Stimulated activated CD8-positive, alpha-beta memory T cell treated with anti-CD3 and anti-CD28 coated beads, Interleukin-2, amount 100 ng/mL, for 1 hour (primary cell): ENCODE measurements at regions not wholly inside any gene's neighbourhood (a gene's known extent, or its start where the extent isn't known, plus 50 kb on each side); places are given as distances from the start of the nearest gene placed in this dataset.
"Not testable (repeated sequence)": the region's sequence is repeated elsewhere in the genome, so short reads cannot be mapped to it uniquely, and the experiment has no call there.

Source experiments
- DNase-seq, 2 donors: peaks; one replicate each; pipeline ENCODE4 v3.0.0-alpha.2; 2020; ENCODE audit warnings: low read depth in 2 of 2

DNA sequence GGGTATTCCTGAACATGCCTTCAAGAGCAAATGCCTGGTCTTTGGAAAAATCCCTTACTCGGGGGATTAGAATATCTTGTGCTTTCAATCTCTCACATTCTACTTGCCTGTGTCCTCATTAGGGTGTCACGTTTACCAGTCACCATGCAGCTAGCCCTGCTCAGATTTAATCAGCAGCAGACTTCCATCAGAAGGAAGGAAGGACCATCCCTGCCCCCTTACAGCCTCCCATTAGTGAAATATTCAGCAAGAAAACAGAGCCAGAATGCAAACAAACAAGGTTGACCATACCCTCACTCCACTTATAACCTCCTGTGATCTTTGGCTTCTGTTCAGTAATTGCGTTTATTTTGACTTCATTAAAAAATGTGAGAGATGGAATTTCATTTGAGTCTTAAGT is 208.6 kb downstream of the CXCL12 start:
- DNase-seq = no peak

DNA sequence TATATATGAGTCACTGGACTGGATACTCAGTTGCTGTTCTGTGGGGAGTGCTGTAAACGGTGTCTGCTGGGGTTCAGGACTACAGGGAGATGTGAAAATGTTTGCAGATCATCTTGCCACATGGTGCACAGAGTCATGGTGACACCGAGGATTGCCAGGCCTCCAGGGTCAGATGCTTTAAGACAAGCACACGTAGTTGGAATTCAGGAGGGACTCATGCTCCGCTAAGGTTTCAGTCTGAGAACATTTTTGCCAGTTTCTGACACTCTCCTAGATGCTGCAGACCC is 211.3 kb downstream of the CXCL12 start:
- no peak for DNase-seq

DNA sequence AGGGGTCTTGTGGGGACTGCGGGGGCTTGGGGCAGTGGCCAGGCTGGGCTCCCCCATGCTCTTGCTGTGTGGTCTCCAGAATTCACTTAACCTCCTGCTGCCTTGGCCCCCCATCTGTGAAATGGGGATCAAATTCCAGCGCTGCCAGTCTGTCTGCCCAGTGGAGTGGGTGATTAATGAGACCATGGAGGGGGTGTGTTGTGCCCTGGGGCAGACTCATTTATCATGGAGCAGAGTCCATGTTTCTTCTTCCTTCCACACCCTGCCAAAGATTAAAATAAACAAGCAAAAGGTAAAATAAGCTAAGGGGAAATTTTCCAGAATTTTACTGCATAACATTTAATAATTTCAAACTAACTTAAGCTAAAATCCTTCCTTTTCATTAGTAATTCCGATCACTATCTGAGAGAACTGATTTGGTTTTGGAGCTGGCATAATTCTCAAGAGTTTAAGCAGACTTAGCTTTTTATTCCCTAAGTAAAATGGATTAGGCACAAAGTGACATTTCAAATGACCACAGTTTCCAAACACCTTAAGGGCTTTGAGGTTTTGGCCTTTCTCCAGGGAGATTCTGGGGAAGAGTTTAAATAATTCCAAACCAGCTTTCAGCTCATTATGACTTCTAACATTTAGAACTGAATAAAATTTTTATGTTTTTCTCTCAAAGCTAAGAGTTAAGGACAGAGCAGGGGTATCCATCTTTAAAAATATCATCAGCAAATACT is 211.9 kb downstream of the CXCL12 start:
- DNase-seq = no peak

DNA sequence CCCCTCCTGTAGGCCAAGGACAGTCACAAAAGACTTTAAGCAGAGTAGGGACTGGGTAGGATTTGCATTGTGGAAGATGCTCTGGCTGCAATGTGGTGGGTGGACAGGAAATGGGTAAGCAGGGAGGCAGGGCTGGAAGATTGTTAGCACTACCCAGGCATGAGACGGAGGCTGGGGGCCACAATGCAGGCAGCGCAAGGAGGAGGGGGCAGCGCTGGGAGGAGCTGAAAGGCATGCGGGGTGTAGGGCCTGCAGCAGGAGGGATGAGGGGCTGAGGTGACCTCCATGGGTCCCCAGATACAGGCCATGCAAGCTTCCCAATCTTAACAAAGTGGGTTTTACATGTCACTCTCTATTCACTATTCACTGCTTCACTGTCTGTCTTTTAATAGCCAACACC is 213.1 kb downstream of the CXCL12 start:
- DNase-seq = no peak

DNA sequence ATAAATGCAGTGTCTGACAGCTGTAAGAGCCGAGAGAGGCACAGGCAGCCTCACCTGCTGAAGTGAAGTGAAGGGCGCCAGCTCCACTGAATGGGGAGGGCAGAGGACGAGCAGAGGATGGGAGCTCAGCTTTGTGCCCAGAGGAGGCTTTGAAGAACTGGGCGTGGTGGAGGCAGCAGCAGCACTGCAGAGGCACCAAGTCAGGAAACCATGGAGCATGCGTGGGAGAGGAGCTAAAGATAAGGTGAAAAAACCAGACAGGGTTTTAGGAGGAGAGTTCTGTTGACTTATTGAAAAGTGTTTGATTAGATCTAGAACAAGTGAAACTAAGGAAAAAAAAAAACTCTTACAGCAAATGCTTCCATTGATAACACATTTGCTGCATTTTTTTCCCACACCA is 216.4 kb downstream of the CXCL12 start:
- DNase-seq = no peak

DNA sequence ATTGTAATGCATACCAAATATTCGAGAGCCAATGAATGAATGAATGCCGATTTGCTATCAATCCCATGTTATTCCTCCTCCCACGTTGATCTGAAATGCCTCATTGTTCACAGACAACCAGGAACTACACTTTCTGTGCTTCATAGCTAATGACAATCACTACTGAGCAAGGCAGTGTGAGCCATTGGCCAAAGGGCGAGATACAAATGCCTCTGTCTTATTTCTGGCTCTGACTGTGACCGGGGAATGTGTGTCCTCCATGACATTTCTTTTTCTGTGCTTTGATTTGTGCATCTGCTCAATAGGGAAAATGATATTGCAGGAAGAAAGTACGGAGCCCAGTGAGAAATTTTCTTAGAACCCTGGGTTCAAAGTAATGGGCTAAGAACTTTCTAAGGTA is 217.1 kb downstream of the CXCL12 start:
- DNase-seq = no peak

DNA sequence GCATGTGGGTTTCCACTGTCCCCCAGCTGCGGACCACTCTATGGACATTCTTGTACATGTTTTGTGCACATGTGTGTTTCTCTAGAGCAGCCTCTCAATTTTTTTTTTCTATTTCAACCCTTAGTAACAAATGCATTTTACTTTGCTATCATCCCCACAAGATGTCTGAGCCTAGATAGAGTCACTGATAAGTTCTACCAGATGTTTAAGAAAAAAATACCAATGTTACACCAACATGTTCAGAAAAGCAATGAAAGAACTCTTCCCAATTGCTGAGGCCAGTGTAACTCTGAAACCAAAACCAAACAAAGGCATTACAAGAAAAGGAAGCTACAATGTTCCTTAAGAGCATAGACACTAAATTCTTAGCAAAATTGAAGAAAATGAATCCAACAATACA is 218.5 kb downstream of the CXCL12 start:
- DNase-seq = no peak

DNA sequence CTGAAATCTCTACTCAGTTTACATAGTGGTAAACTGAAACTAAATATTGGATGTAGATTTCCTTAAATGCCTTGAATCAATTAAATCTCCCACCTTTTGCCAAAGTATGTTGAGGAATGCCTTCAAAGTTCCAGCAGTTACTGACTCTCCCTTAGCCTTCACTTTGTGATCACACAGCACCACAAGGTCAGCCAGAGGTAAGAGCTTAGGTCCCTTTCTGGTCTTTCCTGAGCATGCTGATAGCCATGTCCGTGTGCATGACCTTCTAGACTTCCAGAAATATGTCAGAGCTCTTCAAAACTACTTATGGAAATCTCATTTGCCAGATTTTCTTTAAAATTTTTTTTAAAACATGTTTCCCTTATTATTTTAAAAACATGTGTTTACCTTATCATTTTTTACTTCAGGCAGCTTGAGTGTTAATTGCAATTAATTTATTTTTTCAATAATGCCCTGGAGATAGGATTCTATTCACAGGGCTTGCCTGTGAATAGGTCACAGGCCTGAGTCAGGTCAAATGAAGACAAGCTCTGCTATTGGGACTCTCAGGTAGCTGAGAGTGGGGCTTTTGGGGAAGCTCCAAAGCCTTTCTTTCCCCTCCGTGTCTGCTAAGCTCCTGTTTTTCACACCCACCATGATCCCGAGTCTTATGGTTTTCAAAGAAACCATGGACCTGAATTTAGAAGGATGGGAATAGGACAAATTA is 220.5 kb downstream of the CXCL12 start:
- DNase-seq = no peak

DNA sequence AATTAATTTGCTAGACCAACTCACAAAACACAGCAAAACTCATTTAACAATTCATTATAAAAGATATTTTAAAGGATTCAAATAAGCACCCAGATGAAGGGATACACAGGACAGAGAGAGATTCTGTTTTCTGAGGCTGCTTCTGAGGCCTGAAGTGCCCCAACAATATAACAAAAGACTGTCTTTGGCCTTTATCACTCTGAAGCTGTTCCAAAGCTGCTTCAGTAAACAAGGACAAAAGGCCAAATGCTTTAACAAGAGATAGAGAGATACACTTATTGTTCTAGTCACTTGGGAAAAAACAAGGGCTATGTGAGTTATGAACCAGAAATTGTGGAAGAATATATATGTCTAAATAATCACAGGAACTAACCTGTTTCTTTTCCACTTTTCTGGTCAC is 223.7 kb downstream of the CXCL12 start:
- DNase-seq = no peak

DNA sequence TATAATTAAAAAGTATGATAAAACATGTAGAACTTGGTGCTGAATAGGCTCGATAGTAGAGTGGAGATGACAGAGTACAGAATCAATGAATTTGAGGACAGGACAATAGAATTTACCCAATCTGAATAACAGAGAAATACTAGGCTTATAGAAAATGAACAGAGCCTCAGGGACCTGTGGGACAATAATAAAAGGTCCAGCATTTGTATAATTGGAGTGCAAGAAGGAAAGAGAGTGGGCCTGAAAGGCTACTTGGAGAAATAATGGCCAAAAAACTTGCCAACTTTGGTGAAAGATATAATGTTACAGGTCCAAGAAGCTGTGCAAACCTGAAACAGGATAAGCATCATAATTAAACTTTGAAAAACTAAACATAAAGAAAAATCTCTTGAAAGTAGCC is 227.3 kb downstream of the CXCL12 start:
- no peak for DNase-seq

DNA sequence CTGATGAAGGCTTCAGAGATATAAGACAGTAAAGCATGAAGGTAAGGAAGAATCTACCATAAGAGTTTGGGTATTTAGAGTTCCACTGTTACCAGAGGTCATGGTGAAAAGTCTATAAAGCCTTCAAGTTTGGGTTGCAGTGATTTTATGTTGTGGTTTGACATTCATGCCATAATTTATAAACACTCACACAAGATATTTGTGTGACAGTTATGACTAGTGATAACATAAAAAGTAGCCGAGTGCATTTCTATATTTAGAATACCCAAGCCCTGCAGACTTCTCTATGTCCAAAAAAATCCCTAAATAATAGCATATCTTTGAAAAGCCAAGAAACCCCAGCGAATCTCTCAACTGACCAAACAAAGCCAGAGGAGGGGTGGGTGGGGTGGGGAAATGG is 229.9 kb downstream of the CXCL12 start:
- DNase-seq = no peak

DNA sequence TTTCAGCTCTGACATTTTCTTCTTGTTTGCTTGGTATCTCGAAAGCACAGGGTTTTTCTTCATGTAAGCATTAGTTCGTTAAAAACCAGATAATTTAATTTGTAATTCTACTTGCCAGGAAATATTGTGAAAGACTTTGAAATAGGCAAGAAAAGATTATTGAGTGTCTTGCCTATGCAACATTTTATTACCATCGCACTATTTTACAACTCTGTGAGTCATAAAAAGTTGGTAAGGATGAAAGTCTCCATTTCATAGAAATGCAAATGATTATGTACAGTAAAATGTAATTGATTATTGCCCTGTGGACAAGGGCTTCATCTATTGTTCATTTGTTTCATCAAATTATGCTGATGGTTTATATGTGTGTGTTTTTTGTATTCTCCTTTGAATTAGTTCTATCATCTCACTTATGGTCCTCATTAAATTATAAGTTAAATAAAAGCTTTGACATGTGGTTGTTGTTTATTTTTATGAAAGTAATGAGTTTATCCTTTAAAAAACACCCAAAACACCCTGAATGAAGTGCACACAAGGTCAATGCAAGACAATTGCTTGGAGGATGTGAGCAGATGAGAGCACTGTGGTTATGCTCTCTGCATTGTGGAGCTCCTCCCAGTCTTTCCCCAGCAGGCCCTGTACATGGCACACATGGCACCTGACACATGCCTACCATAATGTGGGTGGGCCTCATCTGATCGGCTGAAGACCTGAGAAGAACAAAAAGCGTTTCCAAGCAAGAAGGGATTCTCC is 230.8 kb downstream of the CXCL12 start:
- DNase-seq = no peak

DNA sequence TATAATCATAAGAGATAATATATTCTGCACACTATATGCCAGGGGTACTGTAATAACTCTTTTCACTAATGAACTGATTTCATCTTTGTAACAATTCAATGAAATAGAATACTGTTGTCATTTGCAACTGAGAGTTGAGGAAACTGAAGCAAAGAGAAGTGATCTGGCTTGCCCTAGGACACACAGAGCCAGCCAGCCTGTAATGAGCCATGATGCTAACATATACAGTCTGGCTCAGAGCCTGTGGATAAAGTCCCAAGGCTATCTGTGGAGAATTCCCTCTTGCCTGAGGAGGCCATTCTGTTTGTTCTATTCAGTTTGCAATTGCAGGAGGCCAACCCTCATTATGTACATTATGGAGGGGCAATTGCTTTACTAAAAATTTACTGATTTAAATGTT is 241.3 kb downstream of the CXCL12 start:
- DNase-seq = no peak

DNA sequence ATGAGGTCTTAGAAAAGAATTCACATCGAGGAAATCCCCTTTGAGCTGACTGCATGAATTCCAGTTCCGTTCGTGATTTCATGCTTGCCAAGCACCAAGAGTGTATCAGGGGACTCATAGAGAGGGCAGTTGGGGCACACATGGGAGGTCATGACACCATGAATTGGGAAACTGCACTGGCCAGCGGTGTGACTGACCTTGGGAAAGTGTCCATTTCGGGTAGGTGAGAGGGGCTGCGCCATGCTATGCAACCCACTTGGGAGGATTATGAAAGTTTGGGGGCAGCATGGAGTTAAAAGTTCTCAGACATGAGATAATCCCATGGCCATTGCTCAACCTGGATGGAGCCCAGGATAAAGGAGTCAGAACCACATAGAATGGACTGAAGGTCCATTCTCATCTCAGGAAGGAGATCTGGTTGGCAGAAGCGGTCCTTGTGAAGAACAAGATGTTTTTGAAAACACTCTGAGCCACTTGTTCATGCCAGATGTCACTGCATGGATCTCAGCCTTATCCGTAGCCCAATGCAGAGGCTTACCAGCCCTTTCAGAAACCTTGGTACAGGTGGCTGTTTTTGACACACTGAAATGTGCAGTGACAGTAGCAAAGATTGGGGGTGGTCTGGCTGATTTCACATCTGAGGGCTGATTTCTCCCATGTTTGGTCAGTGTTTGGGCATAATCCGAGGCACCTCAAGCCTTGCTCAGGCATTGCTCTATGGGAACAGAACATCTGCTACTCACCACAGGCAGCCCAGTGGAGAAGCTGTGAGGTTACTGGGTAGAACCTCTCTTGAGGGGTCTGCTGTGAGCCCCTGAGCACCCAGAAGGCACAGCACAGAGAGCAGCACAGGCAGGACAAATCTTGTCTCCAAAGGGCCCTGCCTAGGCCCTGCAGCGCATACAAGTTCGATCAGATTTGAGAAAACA is 252.3 kb downstream of the CXCL12 start:
- no peak for DNase-seq

DNA sequence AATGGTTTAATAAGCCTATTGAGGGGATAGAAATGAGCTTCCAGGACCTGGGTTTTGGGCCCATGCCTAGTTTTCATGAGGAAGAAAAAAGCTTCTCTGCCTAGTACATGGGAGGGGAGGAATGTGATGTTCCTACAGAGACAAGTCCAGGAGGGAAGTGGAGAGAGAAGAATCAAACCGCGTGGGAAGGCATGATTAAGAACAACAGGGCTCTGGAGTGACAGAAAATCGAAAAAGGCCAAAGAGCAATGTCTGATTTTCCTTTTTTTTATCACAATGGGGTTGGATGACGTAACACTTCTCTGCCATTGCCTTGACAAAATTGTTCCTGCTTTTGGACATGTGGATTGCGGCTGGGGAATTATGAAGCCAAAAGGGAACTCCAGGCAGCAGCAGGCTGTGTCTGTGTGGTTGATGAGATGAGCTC is 258.6 kb downstream of the CXCL12 start:
- no peak for DNase-seq

DNA sequence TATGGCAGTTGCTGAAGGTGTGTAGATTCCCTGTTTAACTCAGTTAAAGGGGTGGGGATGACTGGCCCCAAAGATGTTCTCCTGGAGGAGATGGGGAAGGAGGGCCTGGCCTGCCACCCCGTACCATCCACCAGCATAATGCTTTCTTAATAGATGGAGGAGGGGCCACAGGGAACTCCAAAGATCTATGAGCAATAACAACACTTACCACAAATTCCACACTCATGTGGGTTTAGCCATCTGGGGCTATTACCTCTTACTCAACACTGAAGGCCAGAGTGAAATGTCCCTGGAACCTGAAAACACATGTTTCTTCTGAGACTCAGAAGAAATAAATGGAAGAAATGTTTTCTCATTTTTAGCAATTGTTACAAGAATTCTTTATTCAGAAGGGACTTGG is 259.0 kb downstream of the CXCL12 start:
- no peak for DNase-seq

DNA sequence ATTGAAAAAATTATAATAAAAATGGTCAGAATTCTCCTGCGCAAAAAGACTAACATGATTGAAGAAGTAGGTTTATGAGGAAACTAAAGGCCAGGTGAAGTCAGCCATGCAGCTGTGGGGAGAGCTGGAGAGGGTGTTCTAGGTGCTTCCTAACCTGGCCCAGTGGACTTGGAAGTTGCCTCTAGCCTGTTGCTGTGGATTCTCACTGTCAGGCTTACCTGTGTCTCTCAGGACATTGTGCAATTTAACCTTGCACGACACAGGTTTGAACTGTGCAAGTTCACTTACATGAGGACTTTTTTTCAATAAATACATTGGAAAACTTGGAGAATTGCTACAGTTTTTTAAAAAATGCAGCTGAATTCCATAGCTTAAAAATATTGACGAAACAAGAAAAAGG is 266.4 kb downstream of the CXCL12 start:
- no peak for DNase-seq

DNA sequence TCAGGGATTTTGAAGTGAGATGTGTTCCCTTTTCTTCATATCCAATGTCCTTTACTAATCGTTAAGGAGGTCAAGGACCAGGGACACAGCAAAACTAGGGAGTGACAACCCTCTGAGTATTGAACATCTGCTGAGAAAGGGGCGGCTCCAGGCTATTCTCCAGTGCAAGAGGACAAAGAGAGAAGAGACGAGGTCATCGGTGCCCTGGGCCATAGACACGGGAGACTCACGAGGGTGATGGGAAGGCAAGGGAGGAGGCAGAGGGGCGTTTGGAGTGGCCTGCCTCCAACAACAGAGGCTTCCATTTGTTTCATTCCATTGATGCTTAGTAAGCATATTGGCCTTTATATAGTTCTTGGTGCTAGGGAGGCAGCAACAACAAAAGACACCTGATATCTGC is 268.4 kb downstream of the CXCL12 start:
- DNase-seq = no peak

DNA sequence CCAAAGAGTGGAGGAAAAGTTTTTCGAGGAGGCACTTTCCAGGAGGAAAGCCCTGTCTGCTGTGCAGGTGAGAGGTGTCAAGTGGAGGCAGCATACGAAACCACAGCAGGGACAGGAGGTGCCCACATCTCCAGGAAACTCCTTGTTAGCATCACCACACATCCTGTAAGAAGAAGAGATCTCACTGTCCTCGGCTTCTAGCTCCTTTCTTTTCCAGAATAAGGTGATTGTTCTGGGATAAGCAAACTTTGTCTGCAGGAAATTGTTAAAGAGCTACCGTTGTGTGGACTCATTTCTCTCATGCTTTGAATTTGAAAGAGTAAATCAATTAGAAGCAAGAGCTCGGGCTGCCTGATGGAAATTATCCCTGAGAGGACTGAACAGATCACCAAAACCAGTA is 269.4 kb downstream of the CXCL12 start:
- no peak for DNase-seq

DNA sequence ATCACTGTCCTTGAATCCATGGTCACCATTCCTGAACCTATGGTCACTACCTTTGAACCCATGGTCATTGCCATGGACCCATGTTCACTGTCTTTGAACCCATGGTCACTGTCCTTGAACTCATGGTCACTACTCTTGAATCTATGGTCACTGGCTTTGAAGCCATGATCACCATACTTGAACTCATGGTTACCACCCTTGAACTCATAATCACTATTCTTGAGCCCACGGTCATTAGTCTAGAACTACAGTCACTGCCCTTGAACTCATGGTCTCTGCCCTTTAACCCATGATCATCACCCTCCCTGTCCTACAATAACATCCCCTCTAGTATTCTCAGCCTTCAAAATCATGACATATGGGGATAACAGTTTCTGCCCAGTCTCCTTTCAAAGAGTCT is 270.5 kb downstream of the CXCL12 start:
- no peak for DNase-seq

DNA sequence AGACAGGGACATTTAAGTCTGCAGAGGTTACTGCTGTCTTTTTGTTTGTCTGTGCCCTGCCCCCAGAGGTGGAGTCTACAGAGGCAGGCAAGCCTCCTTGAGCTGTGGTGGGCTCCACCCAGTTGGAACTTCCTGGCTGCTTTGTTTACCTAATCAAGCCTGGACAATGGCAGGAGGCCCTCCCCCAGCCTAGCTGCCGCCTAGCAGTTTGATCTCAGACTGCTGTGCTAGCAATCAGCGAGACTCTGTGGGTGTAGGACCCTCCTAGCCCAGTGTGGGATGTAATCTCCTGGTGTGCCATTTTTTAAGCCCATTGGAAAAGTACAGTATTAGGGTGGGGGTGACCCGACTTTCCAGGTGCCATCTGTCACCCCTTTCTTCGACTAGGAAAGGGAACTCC is 272.6 kb downstream of the CXCL12 start:
- not testable (repeated sequence) for DNase-seq

DNA sequence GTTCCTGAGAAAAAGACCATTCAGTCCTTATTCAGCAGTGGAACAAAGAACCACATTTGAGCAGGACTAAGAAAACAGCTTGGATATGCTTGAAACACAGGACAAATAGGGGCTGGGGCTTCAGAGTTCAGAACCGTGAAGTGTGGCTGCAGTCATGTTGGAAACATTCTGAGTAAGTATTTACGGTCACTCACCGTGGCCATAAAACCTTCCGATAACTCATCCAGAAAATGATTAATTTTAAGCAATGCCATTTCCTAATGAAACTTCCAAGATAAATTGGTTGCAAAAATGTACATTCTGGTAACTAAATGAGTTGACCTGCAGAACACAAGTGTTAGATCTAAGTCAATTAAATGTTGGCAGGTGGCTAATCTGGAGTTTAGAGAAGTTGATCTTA is 279.2 kb downstream of the CXCL12 start:
- no peak for DNase-seq
